Ishikawa (cell line): ENCODE measurements at regions not wholly inside any gene's neighbourhood (a gene's known extent, or its start where the extent isn't known, plus 50 kb on each side); places are given as distances from the start of the nearest gene placed in this dataset.

ENCODE experiments used
- CEBPB ChIP-seq: IDR thresholded peaks from 2 replicates; pipeline ENCODE4 v1.6.1; 2012
- CREB1 ChIP-seq: IDR thresholded peaks from 2 replicates; pipeline ENCODE4 v1.6.1; 2012; ENCODE audit warnings: low read depth
- EGR1 ChIP-seq: IDR thresholded peaks from 2 replicates; pipeline ENCODE4 v1.6.1; 2012
- EP300 ChIP-seq: IDR thresholded peaks from 2 replicates; pipeline ENCODE4 v1.6.1; 2012; ENCODE audit warnings: borderline replicate concordance
- MAX ChIP-seq: IDR thresholded peaks from 2 replicates; pipeline ENCODE4 v1.6.1; 2012
- RAD21 ChIP-seq: IDR thresholded peaks from 2 replicates; pipeline ENCODE4 v1.6.1; 2012; ENCODE audit warnings: low read depth
- REST ChIP-seq: IDR thresholded peaks from 2 replicates; pipeline ENCODE4 v1.6.1; 2012; ENCODE audit warnings: low read depth, mild to moderate bottlenecking
- TAF1 ChIP-seq: IDR thresholded peaks from 2 replicates; pipeline ENCODE4 v1.6.1; 2012; ENCODE audit warnings: low read depth, mild to moderate bottlenecking
- TEAD4 ChIP-seq: IDR thresholded peaks from 2 replicates; pipeline ENCODE4 v1.6.1; 2012
- ZBTB7A ChIP-seq: IDR thresholded peaks from 2 replicates; pipeline ENCODE4 v1.6.1; 2012; ENCODE audit warnings: low read depth
- TF ChIP-seq, protein P1 (sequence below): IDR thresholded peaks from 2 replicates; pipeline ENCODE4 v1.6.1; 2012

DNA sequence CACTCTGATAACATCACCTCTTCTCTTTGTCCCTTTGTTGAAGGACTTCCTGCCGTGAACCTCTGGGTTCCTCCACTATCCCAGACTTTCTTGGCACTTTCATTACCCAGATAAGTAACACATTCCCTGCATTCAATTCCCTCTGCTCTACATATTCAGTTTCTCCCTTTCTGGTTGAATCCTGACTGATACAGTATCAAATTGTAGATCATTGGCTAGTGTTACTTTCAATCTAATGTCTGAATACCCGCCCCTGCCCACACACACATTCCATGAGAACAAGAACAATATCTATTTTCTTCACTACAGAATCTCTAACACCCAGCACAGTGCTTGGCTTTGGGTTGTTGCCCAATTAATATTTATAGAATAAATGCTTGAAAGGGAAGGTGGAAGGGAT is 163.5 kb downstream of the ABHD5 start:
- TF ChIP-seq, protein P1, sequence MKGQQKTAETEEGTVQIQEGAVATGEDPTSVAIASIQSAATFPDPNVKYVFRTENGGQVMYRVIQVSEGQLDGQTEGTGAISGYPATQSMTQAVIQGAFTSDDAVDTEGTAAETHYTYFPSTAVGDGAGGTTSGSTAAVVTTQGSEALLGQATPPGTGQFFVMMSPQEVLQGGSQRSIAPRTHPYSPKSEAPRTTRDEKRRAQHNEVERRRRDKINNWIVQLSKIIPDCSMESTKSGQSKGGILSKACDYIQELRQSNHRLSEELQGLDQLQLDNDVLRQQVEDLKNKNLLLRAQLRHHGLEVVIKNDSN: no peak
- TF ChIP-seq REST: no peak
- TF ChIP-seq CREB1: no peak
- TF ChIP-seq EP300: no peak
- TF ChIP-seq TEAD4: no peak
- no peak for TF ChIP-seq TAF1
- no peak for TF ChIP-seq ZBTB7A
- TF ChIP-seq RAD21: no peak
- TF ChIP-seq EGR1: no peak
- no peak for TF ChIP-seq CEBPB
- no peak for TF ChIP-seq MAX
